Astrocyte of the cerebellum (primary cell): ENCODE measurements at regions not wholly inside any gene's neighbourhood (a gene's known extent, or its start where the extent isn't known, plus 50 kb on each side); places are given as distances from the start of the nearest gene placed in this dataset.

Experiments
- DNase-seq: peaks from one replicate; pipeline ENCODE4 v3.0.0-alpha.2; 2011; ENCODE audit warnings: low read depth
- H3K4me3 ChIP-seq: 2 replicates; pipeline ENCODE4 v1.5.1; 2011; ENCODE audit warnings: mild to moderate bottlenecking, low read depth, low read length, moderate library complexity
- CTCF ChIP-seq: IDR thresholded peaks from 2 replicates; pipeline ENCODE4 v1.5.1; 2012; ENCODE audit warnings: low read length, low read depth, moderate library complexity, mild to moderate bottlenecking; ENCODE audit errors: missing control alignments
- in situ Hi-C: cut with HindIII; loops from 2 replicates; pipeline ENCODE4 v1.10.0; 2017; ENCODE audit warnings: low sequenced_read_pairs

- in situ Hi-C loops = no loop called here
- no peak for TF ChIP-seq CTCF
- H3K4me3 ChIP-seq = no peak overlapping the region
- no peak for DNase-seq
Measured at GRCh38 chr10:28849309-28849708, 172.0 kb downstream of the BAMBI start.

GRCh38 chr10:28849821-28850220, 172.5 kb downstream of the BAMBI start:
- DNase-seq = no peak
- in situ Hi-C loops = no loop called here
- TF ChIP-seq CTCF = no peak
- no peak overlapping the region for H3K4me3 ChIP-seq

- DNase-seq = no peak
- H3K4me3 ChIP-seq = no peak overlapping the region
- no peak for TF ChIP-seq CTCF
- in situ Hi-C loops = no loop called here
Measured at GRCh38 chr10:28850784-28851183, 173.5 kb downstream of the BAMBI start.

- in situ Hi-C loops = no loop called here
Measured at GRCh38 chr10:28853195-28853594, 175.9 kb downstream of the BAMBI start.

GRCh38 chr10:28857164-28857563, 179.8 kb downstream of the BAMBI start:
- TF ChIP-seq CTCF = no peak
- no peak overlapping the region for H3K4me3 ChIP-seq
- in situ Hi-C loops = no loop called here
- DNase-seq = no peak

More at GRCh38 chr10:28853195-28853594, 175.9 kb downstream of the BAMBI start:
- H3K4me3 ChIP-seq = no peak overlapping the region
- TF ChIP-seq CTCF = no peak
- DNase-seq = peak; percentile 33

GRCh38 chr10:28858646-28859045, 181.3 kb downstream of the BAMBI start:
- no peak for DNase-seq
- no peak overlapping the region for H3K4me3 ChIP-seq
- in situ Hi-C loops = no loop called here
- no peak for TF ChIP-seq CTCF

- H3K4me3 ChIP-seq = no peak overlapping the region
- in situ Hi-C loops = no loop called here
- no peak for TF ChIP-seq CTCF
- no peak for DNase-seq
Measured at GRCh38 chr10:28859791-28860190, 182.5 kb downstream of the BAMBI start.
